SJSA1 (cell line): ENCODE measurements at regions not wholly inside any gene's neighbourhood (a gene's known extent, or its start where the extent isn't known, plus 50 kb on each side); places are given as distances from the start of the nearest gene placed in this dataset.
A peak's percentile ranks its signal among the peaks of the same experiment; 100 is the strongest.

ENCODE experiments used
- DNase-seq, 2 experiments: peaks; one replicate each; pipeline ENCODE4 v3.0.0-alpha.2; 2015 to 2020; ENCODE audit warnings: low spot score in 2 of 2, low read depth in 1 of 2
- H3K27ac ChIP-seq: fragments of 250-450 bp; sonication (Bioruptor Pico); 2 replicates; pipeline ENCODE4 v1.5.1; 2020; ENCODE audit warnings: mild to moderate bottlenecking, moderate library complexity
- H3K27me3 ChIP-seq: fragments of 250-450 bp; sonication (Bioruptor Pico); replicated peaks from 2 replicates; pipeline ENCODE4 v1.5.1; 2020; ENCODE audit warnings: mild to moderate bottlenecking, moderate library complexity
- H3K36me3 ChIP-seq: fragments of 250-450 bp; sonication (Bioruptor Pico); 2 replicates; pipeline ENCODE4 v1.5.1; 2020; ENCODE audit warnings: mild to moderate bottlenecking
- H3K4me1 ChIP-seq: fragments of 250-450 bp; sonication (Bioruptor Pico); replicated peaks from 2 replicates; pipeline ENCODE4 v1.6.1; 2021; ENCODE audit warnings: mild to moderate bottlenecking
- H3K4me3 ChIP-seq: fragments of 250-450 bp; sonication (Bioruptor Pico); 2 replicates; pipeline ENCODE4 v1.5.1; 2020; ENCODE audit warnings: mild to moderate bottlenecking
- H3K9me3 ChIP-seq: fragments of 250-450 bp; sonication (Bioruptor Pico); replicated peaks from 2 replicates; pipeline ENCODE4 v1.5.1; 2020; ENCODE audit warnings: mild to moderate bottlenecking

DNA sequence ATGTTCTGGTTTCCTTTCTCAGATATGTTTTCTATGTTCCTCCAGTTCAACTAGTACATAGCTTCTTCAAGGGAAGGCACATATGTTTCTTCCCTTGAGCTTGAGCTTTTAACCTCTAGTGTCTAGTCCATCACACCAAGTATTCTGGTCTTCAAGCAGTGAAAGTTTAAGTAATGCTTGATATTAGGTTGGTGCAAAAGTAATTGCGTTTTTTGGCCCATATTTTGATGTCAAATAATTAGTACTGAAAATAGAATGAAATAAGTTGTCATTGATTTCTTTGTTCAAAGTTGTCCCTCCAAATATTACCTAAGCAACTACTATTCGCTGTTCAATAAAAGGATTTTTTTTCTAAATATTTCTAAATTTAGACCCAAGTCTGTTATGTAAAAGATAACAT lies 146.7 kb upstream of the TSC22D2 start:
- Histone ChIP-seq H3K4me3 (no peak overlapping the region), H3K27ac (no peak overlapping the region), H3K27me3 (no peaks in the 10 kb centered on the region), H3K36me3 (no peaks in the 10 kb centered on the region), H3K9me3 (no peaks in the 10 kb centered on the region), H3K4me1 (no peaks in the 10 kb centered on the region)
- DNase-seq: no peak

DNA sequence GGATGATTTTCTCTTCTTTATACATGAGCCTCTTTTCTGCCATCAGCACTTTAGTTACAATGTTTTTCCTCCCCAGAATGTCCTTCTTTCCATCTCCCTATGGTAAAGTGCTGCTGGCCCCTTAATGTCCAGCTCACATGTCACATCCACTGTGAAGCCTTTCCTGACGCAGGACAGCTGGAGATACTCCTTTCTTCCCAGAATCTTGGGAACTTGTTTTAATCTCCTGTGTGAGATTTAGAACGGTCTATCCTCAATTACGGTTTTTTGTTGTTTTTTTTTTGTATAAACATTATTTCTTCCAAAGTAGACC lies 147.7 kb upstream of the TSC22D2 start:
- H3K36me3 ChIP-seq: no peaks in the 10 kb centered on the region
- no peak overlapping the region for H3K4me3 ChIP-seq
- H3K27ac ChIP-seq: no peak overlapping the region
- no peaks in the 10 kb centered on the region for H3K4me1 ChIP-seq
- DNase-seq: no peak
- H3K9me3 ChIP-seq: no peaks in the 10 kb centered on the region
- H3K27me3 ChIP-seq: no peaks in the 10 kb centered on the region

DNA sequence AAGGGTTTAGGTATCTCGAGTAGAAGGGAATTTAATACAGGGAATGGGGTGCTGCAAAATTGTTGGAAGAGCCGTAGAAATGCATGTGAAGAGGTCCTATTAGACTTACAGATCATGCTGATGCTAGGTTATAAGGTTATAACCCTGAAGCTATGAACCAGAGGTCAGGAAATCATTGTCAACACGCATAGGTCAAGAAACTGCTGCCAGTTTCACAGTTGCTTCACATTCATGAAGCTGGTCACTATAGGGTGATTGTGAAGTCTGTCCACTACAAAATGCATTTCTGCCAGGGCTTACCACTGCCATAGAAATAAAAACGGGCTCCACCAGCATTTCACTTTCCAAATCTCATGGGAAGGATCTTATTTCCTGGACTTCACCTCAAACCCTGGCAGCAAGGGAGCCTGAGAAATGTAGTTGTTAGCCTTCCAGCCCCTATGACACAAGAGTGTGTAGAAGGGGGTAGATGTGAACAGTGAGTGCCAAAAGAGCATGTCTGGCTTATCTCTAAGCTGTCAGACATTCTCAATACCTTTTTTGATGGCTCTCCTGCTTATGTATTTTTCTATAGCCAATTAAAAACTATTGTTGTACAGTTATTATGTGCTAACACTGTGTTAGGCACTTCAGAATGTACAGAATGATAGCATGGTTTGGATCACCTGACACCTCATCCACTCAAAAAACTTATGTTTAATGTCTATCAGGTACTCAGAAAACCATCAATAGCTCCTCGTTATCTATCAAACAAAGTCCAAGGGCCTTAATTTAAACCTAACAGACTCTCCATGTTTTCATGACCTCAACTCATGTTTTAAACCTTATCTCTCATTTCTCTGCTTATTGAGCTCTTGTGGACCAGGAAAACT lies 148.3 kb upstream of the TSC22D2 start:
- H3K9me3 ChIP-seq: no peaks in the 10 kb centered on the region
- no peak overlapping the region for H3K4me3 ChIP-seq
- no peaks in the 10 kb centered on the region for H3K4me1 ChIP-seq
- no peaks in the 10 kb centered on the region for H3K27me3 ChIP-seq
- no peak for DNase-seq
- no peaks in the 10 kb centered on the region for H3K36me3 ChIP-seq
- no peak overlapping the region for H3K27ac ChIP-seq

DNA sequence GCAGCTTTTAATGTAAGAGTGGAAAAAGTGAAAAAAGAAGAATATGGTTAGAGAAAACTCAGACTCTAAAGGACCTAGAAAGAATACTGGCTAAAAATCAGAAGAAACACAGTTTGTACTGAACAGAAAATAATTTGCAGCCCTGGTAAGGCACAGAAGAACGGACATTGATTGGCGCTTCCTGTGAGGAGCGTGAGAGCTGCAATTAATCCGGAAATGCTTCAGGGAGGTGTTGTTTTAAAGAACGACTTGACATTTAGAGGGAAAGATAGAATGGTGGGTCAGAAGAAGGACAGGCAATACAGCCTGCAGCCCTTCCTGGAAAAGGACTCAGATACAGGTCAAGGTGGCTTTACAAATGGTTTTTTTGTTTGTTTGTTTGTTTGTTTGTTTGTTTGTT lies 151.3 kb upstream of the TSC22D2 start:
- Histone ChIP-seq H3K36me3 (no peaks in the 10 kb centered on the region), H3K9me3 (no peaks in the 10 kb centered on the region), H3K27ac (no peak overlapping the region), H3K4me3 (no peak overlapping the region), H3K27me3 (no peaks in the 10 kb centered on the region), H3K4me1 (peaks cover 14% of the 10 kb centered on the region)
- DNase-seq: no peak

DNA sequence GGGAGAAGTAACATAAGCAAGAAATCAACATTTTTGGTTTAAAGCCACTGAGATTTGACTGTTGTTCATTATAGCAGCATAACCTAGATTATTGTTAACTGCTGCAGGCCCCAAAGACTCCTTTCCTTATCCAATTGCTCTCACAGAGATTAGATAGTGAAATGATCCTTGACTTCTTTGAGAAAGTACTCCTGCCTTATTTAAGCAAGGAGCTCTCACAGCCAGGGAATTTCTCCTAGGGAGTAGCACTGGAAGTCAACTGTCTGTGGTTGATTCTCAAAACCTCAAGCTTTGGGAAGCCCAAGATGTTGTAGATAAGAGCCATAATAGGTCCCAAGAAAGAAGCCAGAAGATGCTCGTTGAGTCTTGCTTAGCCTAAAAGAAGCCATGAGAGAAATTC lies 151.8 kb upstream of the TSC22D2 start:
- Histone ChIP-seq H3K4me1 (peaks cover 18% of the 10 kb centered on the region), H3K27ac (no peak overlapping the region), H3K27me3 (no peaks in the 10 kb centered on the region), H3K9me3 (no peaks in the 10 kb centered on the region), H3K4me3 (no peak overlapping the region), H3K36me3 (no peaks in the 10 kb centered on the region)
- DNase-seq: no peak

DNA sequence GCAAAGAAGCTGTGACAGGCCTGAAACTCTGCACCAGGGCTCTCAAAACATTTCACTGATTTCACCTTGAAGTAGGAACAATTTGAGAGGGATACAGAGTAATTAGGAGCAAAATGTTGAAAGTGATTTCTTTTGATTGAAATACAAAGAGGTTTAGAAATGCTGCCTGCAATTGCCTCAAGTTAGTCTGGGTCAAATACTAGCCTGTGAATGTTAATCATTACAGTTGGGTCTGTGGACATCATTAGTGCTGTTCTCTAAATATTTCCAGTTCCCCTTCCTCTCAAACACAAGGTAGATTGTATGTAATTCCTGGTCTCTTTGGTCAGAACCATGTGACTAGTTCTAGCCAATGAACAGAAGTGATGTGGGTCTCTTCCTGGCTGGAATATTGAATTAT lies 152.3 kb upstream of the TSC22D2 start:
- no peaks in the 10 kb centered on the region for H3K36me3 ChIP-seq
- no peak for DNase-seq

DNA sequence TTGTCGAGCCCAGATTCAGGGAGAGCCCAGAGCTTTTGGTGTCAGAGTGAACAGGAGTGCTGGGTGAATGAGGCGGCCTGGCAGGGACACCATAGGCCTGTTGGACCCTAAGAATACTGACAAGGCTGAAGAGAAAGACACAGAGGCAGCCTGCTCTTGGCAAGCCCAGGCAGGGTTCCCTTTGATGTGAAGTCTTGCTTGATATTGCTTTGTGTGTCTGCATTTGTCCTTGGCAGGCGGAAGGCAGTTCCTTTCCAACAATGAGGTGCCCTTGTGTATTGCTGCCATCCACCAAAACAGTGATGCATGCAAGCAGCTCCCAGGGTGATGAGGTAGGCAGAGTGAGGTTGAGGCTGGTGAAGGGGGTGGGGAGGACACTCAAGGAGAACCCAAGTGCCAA lies 152.7 kb upstream of the TSC22D2 start:
- DNase-seq: no peak
- no peak overlapping the region for H3K27ac ChIP-seq
- H3K4me1 ChIP-seq: peaks cover 28% of the 10 kb centered on the region
- no peaks in the 10 kb centered on the region for H3K36me3 ChIP-seq
- no peaks in the 10 kb centered on the region for H3K9me3 ChIP-seq
- no peaks in the 10 kb centered on the region for H3K27me3 ChIP-seq
- no peak overlapping the region for H3K4me3 ChIP-seq

More for the DNA sequence above, 152.3 kb upstream of the TSC22D2 start:
- no peak overlapping the region for H3K27ac ChIP-seq
- H3K9me3 ChIP-seq: no peaks in the 10 kb centered on the region
- peaks cover 23% of the 10 kb centered on the region for H3K4me1 ChIP-seq
- no peaks in the 10 kb centered on the region for H3K27me3 ChIP-seq
- no peak overlapping the region for H3K4me3 ChIP-seq

DNA sequence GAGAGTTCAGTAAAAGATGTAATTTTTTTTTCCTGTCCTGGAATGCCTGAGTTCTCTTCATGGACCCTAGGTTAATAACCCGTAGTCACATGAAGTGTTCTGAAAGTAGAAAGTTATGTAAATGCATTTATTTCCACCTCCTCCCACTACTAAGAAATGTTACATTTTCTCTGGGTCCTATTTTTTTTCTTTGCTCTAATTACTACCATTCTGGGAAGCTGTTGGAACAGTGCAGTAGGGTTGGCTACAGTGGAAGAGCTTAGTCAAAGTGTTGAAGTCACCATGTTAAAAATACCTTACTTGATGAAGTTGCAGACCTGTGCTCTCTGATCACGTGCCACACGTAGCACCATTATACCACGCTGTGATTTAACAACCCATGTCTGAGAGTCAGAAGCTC lies 153.8 kb upstream of the TSC22D2 start:
- H3K9me3 ChIP-seq: no peaks in the 10 kb centered on the region
- no peaks in the 10 kb centered on the region for H3K36me3 ChIP-seq
- H3K27me3 ChIP-seq: no peaks in the 10 kb centered on the region
- no peak overlapping the region for H3K4me3 ChIP-seq
- H3K4me1 ChIP-seq: peaks cover 39% of the 10 kb centered on the region
- no peak overlapping the region for H3K27ac ChIP-seq
- DNase-seq: no peak

DNA sequence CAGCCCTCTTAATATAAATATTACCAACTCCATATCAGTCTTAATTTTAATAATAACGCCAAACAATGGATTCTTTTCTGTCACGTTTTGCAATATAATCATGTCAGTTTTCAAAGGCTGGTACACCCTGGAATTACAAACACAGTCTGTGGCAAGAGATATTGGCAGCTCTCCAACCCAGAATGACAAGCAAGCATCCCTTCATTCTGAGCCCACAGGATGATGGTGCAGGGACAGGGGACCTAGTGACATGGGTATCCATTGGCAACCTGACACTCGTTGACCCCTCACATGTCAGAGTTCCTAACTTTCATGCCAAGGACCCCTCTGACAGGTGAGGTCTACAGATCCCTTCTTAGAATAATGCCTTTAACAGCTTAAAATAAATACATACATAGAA lies 154.5 kb upstream of the TSC22D2 start:
- no peaks in the 10 kb centered on the region for H3K36me3 ChIP-seq
- H3K27me3 ChIP-seq: no peaks in the 10 kb centered on the region
- H3K4me1 ChIP-seq: peaks cover 45% of the 10 kb centered on the region
- H3K4me3 ChIP-seq: no peak overlapping the region
- DNase-seq: no peak
- no peak overlapping the region for H3K27ac ChIP-seq
- H3K9me3 ChIP-seq: no peaks in the 10 kb centered on the region

DNA sequence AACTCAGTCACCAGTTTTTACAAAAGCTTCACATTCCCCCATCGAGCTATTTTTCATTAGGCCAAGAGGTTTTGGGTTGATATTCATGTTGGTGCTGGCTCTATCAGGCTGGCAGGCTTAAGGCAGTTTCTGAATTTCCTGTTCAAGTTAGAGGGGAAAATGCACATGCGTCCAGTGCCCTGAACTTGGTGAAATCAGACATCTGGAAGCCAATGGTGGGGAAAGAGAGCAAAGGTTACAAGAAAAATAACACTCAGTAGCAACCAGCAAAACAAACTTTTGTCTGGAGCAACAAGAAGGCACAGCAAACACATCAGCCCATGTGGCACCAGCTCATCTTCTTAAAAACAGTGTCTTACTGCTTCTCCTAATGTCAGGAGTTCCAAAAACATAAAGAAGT lies 155.6 kb upstream of the TSC22D2 start:
- peaks cover 55% of the 10 kb centered on the region for H3K4me1 ChIP-seq
- no peaks in the 10 kb centered on the region for H3K9me3 ChIP-seq

DNA sequence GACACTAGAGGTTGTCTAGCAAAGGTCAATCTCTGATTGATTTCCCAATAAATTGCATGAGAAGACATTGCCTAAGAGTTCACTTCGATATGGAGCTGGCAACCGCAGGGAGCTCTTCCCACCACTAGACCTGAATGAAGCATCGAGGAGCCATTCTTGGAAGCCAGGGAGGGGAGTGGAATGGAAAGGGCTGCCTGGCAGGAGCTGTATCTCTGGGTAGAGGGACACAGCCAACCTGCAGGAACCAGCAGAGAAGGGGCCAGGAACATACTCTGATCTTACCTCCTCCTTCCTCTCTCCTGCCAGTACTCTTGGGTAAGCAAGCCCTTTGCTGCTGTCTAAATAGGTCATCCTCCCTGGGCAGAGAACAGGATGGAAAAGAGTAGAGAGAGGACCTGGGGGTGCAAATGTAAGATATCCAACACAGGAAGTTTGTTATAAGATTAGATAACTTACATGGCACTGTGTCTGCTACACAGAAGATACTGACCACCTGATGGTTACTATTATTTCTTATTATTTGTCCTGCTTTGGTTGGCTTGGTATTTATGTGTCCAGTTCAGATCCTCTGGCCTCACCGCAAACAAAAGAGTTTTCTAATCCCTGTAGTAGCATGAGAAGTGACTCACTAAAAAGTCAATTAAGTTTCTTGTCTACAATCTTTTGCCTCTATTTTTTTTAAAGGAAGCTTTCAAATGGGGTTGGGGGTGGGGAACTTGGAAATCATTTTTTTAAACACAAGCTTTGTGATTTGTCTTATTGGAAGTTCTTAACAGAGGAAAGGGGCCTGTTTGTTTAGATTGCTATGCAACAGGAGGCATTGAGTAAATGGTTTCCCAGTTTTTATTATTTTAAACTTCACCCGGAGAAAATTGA lies 156.7 kb upstream of the TSC22D2 start:
- H3K4me3 ChIP-seq: no peak overlapping the region
- peaks cover 57% of the 10 kb centered on the region for H3K4me1 ChIP-seq
- peak overlapping the region; percentile 25 for H3K27ac ChIP-seq
- H3K36me3 ChIP-seq: no peaks in the 10 kb centered on the region
- DNase-seq: peak in 1 of 2 experiments; percentile 71
- H3K27me3 ChIP-seq: no peaks in the 10 kb centered on the region
- no peaks in the 10 kb centered on the region for H3K9me3 ChIP-seq

More for the DNA sequence above, 155.6 kb upstream of the TSC22D2 start:
- H3K36me3 ChIP-seq: no peaks in the 10 kb centered on the region
- H3K4me3 ChIP-seq: no peak overlapping the region
- no peaks in the 10 kb centered on the region for H3K27me3 ChIP-seq
- DNase-seq: peak in 1 of 2 experiments; percentile 4
- H3K27ac ChIP-seq: peak overlapping the region; percentile 25; the same call in 1 of the 2 replicates

DNA sequence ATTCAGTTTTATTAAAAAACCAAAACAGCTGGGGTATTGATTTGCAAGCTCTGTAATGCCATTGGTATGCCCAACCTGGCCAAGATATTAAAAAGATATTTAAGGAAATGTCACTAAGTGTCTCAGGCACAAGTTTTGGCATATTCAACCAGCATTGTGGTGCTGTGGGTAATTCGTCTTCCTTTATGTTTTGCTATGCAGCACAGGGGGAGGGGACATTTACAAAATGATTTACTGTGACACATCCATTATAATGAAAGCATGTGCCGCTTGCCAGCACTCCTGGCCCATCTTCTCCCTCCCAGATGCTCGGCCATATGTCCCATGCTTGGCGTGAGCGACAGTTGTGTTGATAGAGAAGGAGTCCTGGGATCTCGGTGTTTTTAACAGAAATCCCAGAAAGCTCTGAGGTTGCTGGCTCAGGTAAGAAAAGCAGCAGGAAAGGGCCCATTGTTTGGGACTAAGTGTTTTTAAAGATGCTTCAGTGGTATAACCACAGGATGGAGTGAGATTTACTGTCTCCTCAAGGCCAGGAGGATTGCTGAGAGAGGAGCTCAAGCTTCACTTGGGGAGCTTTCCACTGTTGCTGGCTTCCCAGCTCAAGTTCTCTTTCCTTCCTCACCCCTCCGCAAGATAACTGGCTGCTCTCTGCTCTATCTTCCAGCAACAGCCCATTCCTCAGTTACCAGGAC lies 158.2 kb upstream of the TSC22D2 start:
- Histone ChIP-seq H3K36me3 (no peaks in the 10 kb centered on the region), H3K9me3 (no peaks in the 10 kb centered on the region), H3K27ac (peak overlapping the region; percentile 85), H3K4me3 (no peak overlapping the region), H3K27me3 (no peaks in the 10 kb centered on the region), H3K4me1 (peaks cover 57% of the 10 kb centered on the region)
- DNase-seq: no peak

DNA sequence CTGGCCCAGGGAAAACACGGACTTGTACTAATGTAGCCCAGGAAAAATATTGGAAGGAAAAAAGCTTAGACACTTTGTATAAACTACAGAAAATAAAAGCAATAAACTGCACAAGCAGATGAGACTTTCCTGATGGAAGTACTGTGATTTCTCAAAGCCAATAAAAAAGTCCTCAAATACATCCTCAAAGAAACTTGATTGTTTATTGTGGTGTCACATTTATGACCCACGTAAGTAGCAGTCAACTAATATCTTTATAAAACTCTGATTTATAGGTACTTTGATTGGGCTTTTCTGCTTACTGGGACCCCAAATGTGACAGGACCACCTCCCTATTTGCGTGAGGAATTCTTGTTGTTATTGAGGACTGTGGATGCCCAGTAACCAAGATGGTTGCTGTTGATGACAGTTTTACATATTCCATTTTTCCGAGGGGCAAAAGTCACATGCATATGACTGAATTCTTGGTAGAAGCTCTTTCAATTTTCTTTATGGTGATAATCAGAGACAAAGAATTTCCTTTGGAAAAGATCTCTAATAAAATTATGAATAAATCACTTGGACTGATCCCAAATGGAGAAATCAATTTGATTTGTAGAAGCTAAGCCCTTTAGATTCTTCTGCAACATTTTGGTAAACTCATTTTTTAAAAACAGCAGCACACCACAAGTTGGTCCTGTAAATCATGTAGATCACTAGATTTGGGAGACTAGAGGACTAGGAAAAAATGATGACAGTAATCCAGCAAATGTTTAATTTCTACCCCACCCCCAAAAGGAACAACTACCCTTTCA lies 159.0 kb upstream of the TSC22D2 start:
- no peaks in the 10 kb centered on the region for H3K27me3 ChIP-seq
- H3K4me3 ChIP-seq: no peak overlapping the region
- H3K27ac ChIP-seq: peak overlapping the region; percentile 85
- H3K4me1 ChIP-seq: peaks cover 57% of the 10 kb centered on the region
- no peak for DNase-seq
- H3K9me3 ChIP-seq: no peaks in the 10 kb centered on the region
- no peaks in the 10 kb centered on the region for H3K36me3 ChIP-seq
